NCI-H2171 (cell line): ENCODE measurements at regions not wholly inside any gene's neighbourhood (a gene's known extent, or its start where the extent isn't known, plus 50 kb on each side); places are given as distances from the start of the nearest gene placed in this dataset.
"Not testable (repeated sequence)": the region's sequence is repeated elsewhere in the genome, so short reads cannot be mapped to it uniquely, and the experiment has no call there.

Experiments used
- DNase-seq: peaks from one replicate; lab custom pipeline; 2025; lab: John Stamatoyannopoulos, UW

GRCh38 chr7:136533732-136534131 lies 334.7 kb upstream of the CHRM2 start:
- peak; percentile 62 for DNase-seq

GRCh38 chr7:136530831-136531230 lies 337.6 kb upstream of the CHRM2 start:
- DNase-seq = no peak

GRCh38 chr7:136528329-136528728 lies 340.1 kb upstream of the CHRM2 start:
- no peak for DNase-seq

GRCh38 chr7:136527554-136527953 lies 340.9 kb upstream of the CHRM2 start:
- DNase-seq = no peak

- no peak for DNase-seq
Measured at GRCh38 chr7:136526408-136527105, 341.9 kb upstream of the CHRM2 start.

- DNase-seq = no peak
Measured at GRCh38 chr7:136523571-136523970, 344.9 kb upstream of the CHRM2 start.

- no peak for DNase-seq
Measured at GRCh38 chr7:136517971-136518370, 350.5 kb upstream of the CHRM2 start.

GRCh38 chr7:136514776-136515175 lies 353.7 kb upstream of the CHRM2 start:
- no peak for DNase-seq

- DNase-seq = no peak
Measured at GRCh38 chr7:136513744-136514143, 354.7 kb upstream of the CHRM2 start.

GRCh38 chr7:136509466-136509865 lies 359.0 kb upstream of the CHRM2 start:
- no peak for DNase-seq

- no peak for DNase-seq
Measured at GRCh38 chr7:136502162-136502561, 366.3 kb upstream of the CHRM2 start.

GRCh38 chr7:136501151-136501550 lies 367.3 kb upstream of the CHRM2 start:
- DNase-seq = no peak

- no peak for DNase-seq
Measured at GRCh38 chr7:136496551-136496950, 371.9 kb upstream of the CHRM2 start.

- no peak for DNase-seq
Measured at GRCh38 chr7:136495081-136495480, 373.4 kb upstream of the CHRM2 start.

- DNase-seq = no peak
Measured at GRCh38 chr7:136492366-136492765, 376.1 kb upstream of the CHRM2 start.

GRCh38 chr7:136489808-136490207 lies 378.6 kb upstream of the CHRM2 start:
- no peak for DNase-seq

- no peak for DNase-seq
Measured at GRCh38 chr7:136480901-136481300, 387.6 kb upstream of the CHRM2 start.

GRCh38 chr7:136479922-136480321 lies 388.5 kb upstream of the CHRM2 start:
- DNase-seq = no peak

- no peak for DNase-seq
Measured at GRCh38 chr7:136470179-136470578, 398.3 kb upstream of the CHRM2 start.

- no peak for DNase-seq
Measured at GRCh38 chr7:136452949-136453348, 415.5 kb upstream of the CHRM2 start.

- no peak for DNase-seq
Measured at GRCh38 chr7:136446751-136447150, 421.7 kb upstream of the CHRM2 start.

GRCh38 chr7:136441835-136442234 lies 426.6 kb upstream of the CHRM2 start:
- no peak for DNase-seq

- not testable (repeated sequence) for DNase-seq
Measured at GRCh38 chr7:136431736-136432135, 436.7 kb upstream of the CHRM2 start.

GRCh38 chr7:136424058-136424457 lies 444.4 kb upstream of the CHRM2 start:
- DNase-seq = no peak
